ENCODE measurements at regions not wholly inside any gene's neighbourhood (a gene's known extent, or its start where the extent isn't known, plus 50 kb on each side); places are given as distances from the start of the nearest gene placed in this dataset.

- TF ChIP-seq, protein P1, sequence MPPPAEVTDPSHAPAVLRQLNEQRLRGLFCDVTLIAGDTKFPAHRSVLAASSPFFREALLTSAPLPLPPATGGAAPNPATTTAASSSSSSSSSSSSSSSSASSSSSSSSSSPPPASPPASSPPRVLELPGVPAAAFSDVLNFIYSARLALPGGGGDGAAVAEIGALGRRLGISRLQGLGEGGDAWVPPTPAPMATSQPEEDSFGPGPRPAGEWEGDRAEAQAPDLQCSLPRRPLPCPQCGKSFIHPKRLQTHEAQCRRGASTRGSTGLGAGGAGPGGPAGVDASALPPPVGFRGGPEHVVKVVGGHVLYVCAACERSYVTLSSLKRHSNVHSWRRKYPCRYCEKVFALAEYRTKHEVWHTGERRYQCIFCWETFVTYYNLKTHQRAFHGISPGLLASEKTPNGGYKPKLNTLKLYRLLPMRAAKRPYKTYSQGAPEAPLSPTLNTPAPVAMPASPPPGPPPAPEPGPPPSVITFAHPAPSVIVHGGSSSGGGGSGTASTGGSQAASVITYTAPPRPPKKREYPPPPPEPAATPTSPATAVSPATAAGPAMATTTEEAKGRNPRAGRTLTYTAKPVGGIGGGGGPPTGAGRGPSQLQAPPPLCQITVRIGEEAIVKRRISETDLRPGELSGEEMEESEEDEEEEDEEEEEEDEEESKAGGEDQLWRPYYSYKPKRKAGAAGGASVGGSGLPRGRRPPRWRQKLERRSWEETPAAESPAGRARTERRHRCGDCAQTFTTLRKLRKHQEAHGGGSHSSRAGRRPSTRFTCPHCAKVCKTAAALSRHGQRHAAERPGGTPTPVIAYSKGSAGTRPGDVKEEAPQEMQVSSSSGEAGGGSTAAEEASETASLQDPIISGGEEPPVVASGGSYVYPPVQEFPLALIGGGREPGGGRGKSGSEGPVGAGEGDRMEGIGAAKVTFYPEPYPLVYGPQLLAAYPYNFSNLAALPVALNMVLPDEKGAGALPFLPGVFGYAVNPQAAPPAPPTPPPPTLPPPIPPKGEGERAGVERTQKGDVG (CRISPR knock-in tag; IDR thresholded peaks at IDR 0.05), result no peak
- no peak for TF ChIP-seq SIX5 (IDR thresholded peaks at IDR 0.05; ENCODE audit: low read depth, low read length, severe bottlenecking)
- TF ChIP-seq ZNF24 (IDR thresholded peaks at IDR 0.05), result no peak
- no peak for TF ChIP-seq HDAC2 (IDR thresholded peaks at IDR 0.05)
- no peak for TF ChIP-seq NRF1 (conservative IDR thresholded peaks at IDR 0.05; ENCODE audit: low read depth, low read length)
Observed at GRCh38 chr6:48389146-48390043, 278.4 kb upstream of the PTCHD4 start (continued).

GRCh38 chr6:48388044-48388443 is 277.0 kb upstream of the PTCHD4 start:
- POLR2A ChIA-PET, result no interaction called here
- Histone ChIP-seq H3K79me2 (ENCODE audit: control insufficient read depth, insufficient read depth, low read length) (no peaks in the 10 kb centered on the region), H3K4me2 (ENCODE audit: control insufficient read depth, insufficient read depth) (no peak overlapping the region), H4K20me1 (ENCODE audit: control insufficient read depth, insufficient read depth) (no peaks in the 10 kb centered on the region), H3K4me1 (ENCODE audit: control insufficient read depth, insufficient read depth, low read length) (no peaks in the 10 kb centered on the region), H3K4me3 (no peak overlapping the region), H3K27ac (ENCODE audit: control insufficient read depth, insufficient read depth) (no peak overlapping the region), H3K36me3 (ENCODE audit: control insufficient read depth in 2 of 2, insufficient read depth in 2 of 2, low read length in 1 of 2) (no peaks in the 10 kb centered on the region), H3K27me3 (replicated peaks in 1 of 2; ENCODE audit: control insufficient read depth in 2 of 2, insufficient read depth in 2 of 2, low read length in 1 of 2) (no peaks in the 10 kb centered on the region), H3K9me3 (replicated peaks; ENCODE audit: control insufficient read depth, insufficient read depth, low read length) (no peaks in the 10 kb centered on the region), H3K9ac (ENCODE audit: control insufficient read depth, insufficient read depth, low read length) (no peak overlapping the region), H2AFZ (ENCODE audit: control insufficient read depth, low read depth, low read length) (no peak overlapping the region)
- no peak for FAIRE-seq
- TF ChIP-seq, protein P2, sequence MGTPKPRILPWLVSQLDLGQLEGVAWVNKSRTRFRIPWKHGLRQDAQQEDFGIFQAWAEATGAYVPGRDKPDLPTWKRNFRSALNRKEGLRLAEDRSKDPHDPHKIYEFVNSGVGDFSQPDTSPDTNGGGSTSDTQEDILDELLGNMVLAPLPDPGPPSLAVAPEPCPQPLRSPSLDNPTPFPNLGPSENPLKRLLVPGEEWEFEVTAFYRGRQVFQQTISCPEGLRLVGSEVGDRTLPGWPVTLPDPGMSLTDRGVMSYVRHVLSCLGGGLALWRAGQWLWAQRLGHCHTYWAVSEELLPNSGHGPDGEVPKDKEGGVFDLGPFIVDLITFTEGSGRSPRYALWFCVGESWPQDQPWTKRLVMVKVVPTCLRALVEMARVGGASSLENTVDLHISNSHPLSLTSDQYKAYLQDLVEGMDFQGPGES (IDR thresholded peaks at IDR 0.05), result no peak
- TF ChIP-seq CTCF (IDR thresholded peaks at IDR 0.05 in 2 of 3, conservative IDR thresholded peaks at IDR 0.05 in 1 of 3; ENCODE audit: control insufficient read depth in 2 of 3, extremely low read depth in 1 of 3, insufficient read depth in 1 of 3, low read depth in 3 of 3, low read length in 3 of 3) (no peak), NBN (IDR thresholded peaks at IDR 0.05) (no peak), MTA3 (IDR thresholded peaks at IDR 0.05; ENCODE audit: borderline replicate concordance, low read length) (no peak)
- RAD21 ChIA-PET (ENCODE audit: unreplicated experiment), result no interaction called here
- intact Hi-C loops (cut with micrococcal nuclease; ENCODE audit: unreplicated experiment) (no loop called here), in situ Hi-C loops (cut with MboI) (no loop called here)
- DNase-seq (ENCODE audit: low read depth, low spot score), result no peak
- CTCF ChIA-PET, result no interaction called here
- no TSS peak for BruUV-seq (replicated peaks)
- no peak for ATAC-seq
- WGBS (ENCODE audit: insufficient coverage, insufficient replicate concordance, low lambda C conversion rate, missing lambda C conversion rate), result 47% methylated on average over 2 of the region's 2 CpGs
- SMC1A ChIA-PET (ENCODE audit: uncharacterized antibody, unreplicated experiment), result no interaction called here

Data from GM12878 (cell line).